Stimulated activated effector memory CD8-positive, alpha-beta T cell treated with anti-CD3 and anti-CD28 coated beads, Interleukin-12 subunit alpha, Interleukin-12 subunit beta, amount 100 ng/mL, for 72 hours (primary cell): ENCODE measurements at regions not wholly inside any gene's neighbourhood (a gene's known extent, or its start where the extent isn't known, plus 50 kb on each side); places are given as distances from the start of the nearest gene placed in this dataset.
"Not testable (repeated sequence)": the region's sequence is repeated elsewhere in the genome, so short reads cannot be mapped to it uniquely, and the experiment has no call there.

Experiments used
- ATAC-seq: fragments of 150-1000 bp; cut with Tn5 transposase; 2 replicates; pipeline ENCODE4 v1.10.0; 2021
- DNase-seq, 2 donors: peaks; one replicate each; pipeline ENCODE4 v3.0.0; 2021 to 2022; ENCODE audit warnings: low spot score in 2 of 2
- H3K27ac Mint-ChIP-seq: one replicate; pipeline ENCODE4 v1.8.0; 2022; ENCODE audit warnings: mild to moderate bottlenecking, mixed read lengths
- H3K36me3 Mint-ChIP-seq: one replicate; pipeline ENCODE4 v1.8.0; 2022; ENCODE audit warnings: mild to moderate bottlenecking, mixed read lengths
- H3K4me1 Mint-ChIP-seq: one replicate; pipeline ENCODE4 v1.8.0; 2022; ENCODE audit warnings: mixed read lengths
- H3K4me3 Mint-ChIP-seq: one replicate; pipeline ENCODE4 v1.8.0; 2022; ENCODE audit warnings: mild to moderate bottlenecking, mixed read lengths
- H3K9me3 Mint-ChIP-seq: one replicate; pipeline ENCODE4 v1.8.0; 2022; ENCODE audit warnings: mixed read lengths

DNA sequence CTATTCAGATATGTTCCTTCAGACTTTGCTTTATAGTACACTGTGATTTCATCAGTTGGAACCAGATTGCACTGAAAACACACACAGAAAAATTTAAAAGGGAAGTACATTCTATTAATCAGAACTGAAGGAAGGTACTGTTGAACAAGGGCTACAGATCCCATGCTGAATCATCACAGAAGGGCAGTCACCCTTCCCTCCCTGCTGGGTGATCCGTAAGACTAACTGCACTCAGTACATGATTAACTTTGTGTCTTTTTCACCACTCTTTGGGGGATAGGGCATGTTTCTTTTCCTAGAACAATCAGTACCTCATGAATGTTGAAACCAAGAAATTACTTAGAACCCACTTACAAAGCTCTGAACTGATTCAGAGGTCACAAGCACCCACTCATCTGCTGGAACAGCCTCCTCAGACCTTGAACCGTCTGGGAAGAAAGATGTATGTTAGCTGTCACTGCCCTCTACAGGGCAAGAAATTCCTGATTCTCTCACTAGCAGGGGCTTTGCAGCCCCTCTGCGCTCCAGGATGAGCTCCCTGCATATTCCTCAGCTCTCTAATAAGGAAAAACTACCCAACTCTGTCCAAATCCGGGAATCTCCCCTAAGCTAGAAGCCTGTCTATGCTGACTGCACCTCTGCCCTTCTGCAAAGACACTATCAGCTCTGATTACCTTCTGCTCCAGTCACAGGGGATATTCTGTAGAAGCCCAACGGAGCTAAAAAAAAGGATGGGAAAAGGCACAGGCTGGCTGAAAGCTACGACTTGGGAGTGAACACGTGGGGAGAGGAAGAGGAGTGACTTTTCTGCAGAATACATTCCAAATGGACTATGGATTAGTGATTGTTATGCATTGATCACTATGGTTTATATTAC lies 51.0 kb downstream of the IARS1 start:
- peaks cover 100% of the 10 kb centered on the region for H3K36me3 Mint-ChIP-seq
- no peak overlapping the region for H3K4me3 Mint-ChIP-seq
- H3K4me1 Mint-ChIP-seq, result no peaks in the 10 kb centered on the region
- ATAC-seq, result peak; percentile 34
- no peaks in the 10 kb centered on the region for H3K9me3 Mint-ChIP-seq
- H3K27ac Mint-ChIP-seq, result no peak overlapping the region
- DNase-seq, result no peak

GRCh38 chr9:92236915-92237314 lies 56.6 kb downstream of the IARS1 start:
- Mint-ChIP-seq H3K4me3 (no peak overlapping the region), H3K9me3 (no peaks in the 10 kb centered on the region), H3K36me3 (peaks cover 100% of the 10 kb centered on the region), H3K27ac (no peak overlapping the region), H3K4me1 (no peaks in the 10 kb centered on the region)
- ATAC-seq (no peak), DNase-seq (no peak)

GRCh38 chr9:92236465-92236864 lies 57.0 kb downstream of the IARS1 start:
- Mint-ChIP-seq H3K36me3 (peaks cover 100% of the 10 kb centered on the region), H3K27ac (no peak overlapping the region), H3K4me1 (no peaks in the 10 kb centered on the region), H3K4me3 (no peak overlapping the region), H3K9me3 (no peaks in the 10 kb centered on the region)
- DNase-seq (no peak), ATAC-seq (no peak)

DNA sequence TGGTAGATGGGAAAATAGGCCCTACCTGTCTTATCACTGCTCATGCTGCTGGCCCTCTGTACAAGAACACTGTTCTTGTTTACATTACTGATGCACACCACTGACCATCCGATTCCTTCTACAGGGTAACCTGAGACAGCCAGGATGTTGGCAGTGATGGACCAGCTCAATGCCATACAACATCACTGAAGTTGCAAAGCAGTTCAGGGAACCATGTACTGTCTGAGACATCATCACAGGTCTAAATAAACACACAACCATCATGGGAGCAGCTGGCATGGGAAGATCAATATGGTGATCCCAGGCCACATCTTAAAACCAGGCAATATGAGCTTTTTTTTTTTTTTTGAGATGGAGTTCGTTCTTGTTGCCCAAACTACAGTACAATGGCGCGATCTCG lies 59.0 kb downstream of the IARS1 start:
- Mint-ChIP-seq H3K27ac (no peak overlapping the region), H3K4me3 (no peak overlapping the region), H3K4me1 (no peaks in the 10 kb centered on the region), H3K36me3 (peaks cover 100% of the 10 kb centered on the region), H3K9me3 (no peaks in the 10 kb centered on the region)
- no peak for DNase-seq
- no peak for ATAC-seq

DNA sequence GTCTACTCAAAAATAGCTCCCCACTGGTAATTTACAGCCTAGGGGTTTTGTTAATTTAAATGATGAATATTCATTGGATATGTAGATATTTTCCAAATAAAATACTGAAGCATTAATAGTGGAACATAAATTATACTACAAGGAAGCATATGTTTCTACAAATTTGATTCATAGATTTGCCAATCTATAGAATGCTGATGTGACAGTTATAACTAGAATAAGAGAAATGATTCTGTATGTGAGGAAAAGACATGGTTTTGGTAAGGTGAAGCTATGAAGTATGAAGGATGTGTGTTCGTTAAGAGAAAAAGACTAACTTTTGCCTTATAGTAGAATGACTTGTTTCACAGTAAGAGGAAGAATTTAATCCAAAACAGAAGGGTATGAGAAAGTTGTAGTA lies 61.3 kb downstream of the IARS1 start:
- H3K4me3 Mint-ChIP-seq, result no peak overlapping the region
- H3K9me3 Mint-ChIP-seq, result peaks cover 2% of the 10 kb centered on the region
- no peak for ATAC-seq
- peaks cover 100% of the 10 kb centered on the region for H3K36me3 Mint-ChIP-seq
- DNase-seq, result no peak
- H3K4me1 Mint-ChIP-seq, result no peaks in the 10 kb centered on the region
- no peak overlapping the region for H3K27ac Mint-ChIP-seq

DNA sequence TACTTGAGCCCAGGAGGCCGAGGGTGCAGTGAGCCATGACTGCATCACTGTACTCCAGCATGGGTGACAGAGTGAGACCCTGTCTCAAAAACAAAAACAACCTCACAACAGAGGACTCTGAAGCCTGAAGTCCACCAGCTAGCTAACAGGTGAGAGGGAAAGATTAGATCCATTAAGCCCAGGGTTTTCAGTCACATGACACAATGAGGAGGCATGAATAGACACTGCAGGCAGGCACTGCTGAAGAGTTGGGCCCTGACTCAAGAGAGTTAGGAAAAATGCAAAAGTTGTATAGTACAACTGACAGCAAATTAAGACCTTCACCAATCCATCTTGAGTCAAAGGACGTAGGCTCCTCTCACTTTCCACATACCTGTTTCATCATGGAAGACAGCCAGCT lies 64.9 kb downstream of the IARS1 start:
- Mint-ChIP-seq H3K4me1 (no peaks in the 10 kb centered on the region), H3K27ac (no peak overlapping the region), H3K9me3 (peaks cover 2% of the 10 kb centered on the region), H3K4me3 (no peak overlapping the region), H3K36me3 (peaks cover 97% of the 10 kb centered on the region)
- DNase-seq (no peak), ATAC-seq (no peak)

GRCh38 chr9:92224177-92224576 lies 69.3 kb downstream of the IARS1 start:
- H3K36me3 Mint-ChIP-seq, result peaks cover 88% of the 10 kb centered on the region
- peak overlapping the region; percentile 9 for H3K27ac Mint-ChIP-seq
- ATAC-seq (no peak), DNase-seq (no peak)
- H3K4me1 Mint-ChIP-seq, result no peaks in the 10 kb centered on the region
- no peak overlapping the region for H3K4me3 Mint-ChIP-seq
- H3K9me3 Mint-ChIP-seq, result peaks cover 2% of the 10 kb centered on the region

- no peak for ATAC-seq
- Mint-ChIP-seq H3K9me3 (peaks cover 2% of the 10 kb centered on the region), H3K4me3 (no peak overlapping the region), H3K27ac (peak overlapping the region; percentile 9), H3K36me3 (peaks cover 88% of the 10 kb centered on the region), H3K4me1 (no peaks in the 10 kb centered on the region)
- DNase-seq, result no peak
Observed at GRCh38 chr9:92223758-92224157, 69.7 kb downstream of the IARS1 start.

GRCh38 chr9:92208693-92209524 lies 84.6 kb downstream of the IARS1 start:
- Mint-ChIP-seq H3K4me3 (no peak overlapping the region), H3K36me3 (peaks cover 68% of the 10 kb centered on the region), H3K4me1 (no peaks in the 10 kb centered on the region), H3K27ac (peak overlapping the region; percentile 53), H3K9me3 (no peaks in the 10 kb centered on the region)
- DNase-seq, result no peak
- no peak for ATAC-seq

- H3K27ac Mint-ChIP-seq, result no peak overlapping the region
Observed at GRCh38 chr9:92206488-92206887, 87.0 kb downstream of the IARS1 start.

GRCh38 chr9:92203887-92204286 lies 88.7 kb upstream of the SPTLC1 start:
- not testable (repeated sequence) for H3K4me3 Mint-ChIP-seq, ATAC-seq, DNase-seq, H3K4me1 Mint-ChIP-seq, H3K27ac Mint-ChIP-seq, H3K9me3 Mint-ChIP-seq
- peaks cover 18% of the 10 kb centered on the region for H3K36me3 Mint-ChIP-seq

More at GRCh38 chr9:92206488-92206887, 87.0 kb downstream of the IARS1 start:
- Mint-ChIP-seq H3K4me1 (no peaks in the 10 kb centered on the region), H3K9me3 (no peaks in the 10 kb centered on the region), H3K4me3 (no peak overlapping the region), H3K36me3 (peaks cover 44% of the 10 kb centered on the region)
- peak; percentile 55 for ATAC-seq
- no peak for DNase-seq

GRCh38 chr9:92198237-92198636 lies 83.0 kb upstream of the SPTLC1 start:
- not testable (repeated sequence) for H3K27ac Mint-ChIP-seq, DNase-seq, H3K4me1 Mint-ChIP-seq, ATAC-seq, H3K9me3 Mint-ChIP-seq, H3K4me3 Mint-ChIP-seq, H3K36me3 Mint-ChIP-seq

DNA sequence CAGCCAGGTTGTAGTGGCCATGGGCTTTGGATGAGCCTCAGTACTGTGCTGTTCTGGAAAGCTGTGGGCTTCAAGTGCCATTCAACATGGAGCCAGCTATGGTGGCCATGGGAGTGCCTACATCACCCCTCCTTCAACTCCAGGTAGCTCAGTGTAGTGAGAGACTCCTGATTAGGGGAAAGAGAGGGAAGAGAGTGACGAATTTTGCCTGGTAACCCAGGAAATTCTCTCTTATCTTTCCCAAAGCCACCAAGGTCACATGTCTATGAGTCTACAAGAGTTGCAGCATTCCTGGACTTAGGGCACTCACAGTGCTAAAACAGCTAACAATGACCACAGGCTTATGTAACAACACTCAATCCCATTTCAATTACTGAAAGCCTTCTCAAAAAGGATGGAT lies 81.7 kb upstream of the SPTLC1 start:
- Mint-ChIP-seq H3K36me3 (no peaks in the 10 kb centered on the region), H3K4me3 (no peak overlapping the region), H3K4me1 (no peaks in the 10 kb centered on the region), H3K27ac (no peak overlapping the region), H3K9me3 (peaks cover 4% of the 10 kb centered on the region)
- ATAC-seq, result no peak
- no peak for DNase-seq

- ATAC-seq, result no peak
- Mint-ChIP-seq H3K36me3 (no peaks in the 10 kb centered on the region), H3K27ac (no peak overlapping the region), H3K4me1 (no peaks in the 10 kb centered on the region), H3K9me3 (peaks cover 4% of the 10 kb centered on the region), H3K4me3 (no peak overlapping the region)
- DNase-seq, result no peak
Observed at GRCh38 chr9:92196400-92196799, 81.2 kb upstream of the SPTLC1 start.

DNA sequence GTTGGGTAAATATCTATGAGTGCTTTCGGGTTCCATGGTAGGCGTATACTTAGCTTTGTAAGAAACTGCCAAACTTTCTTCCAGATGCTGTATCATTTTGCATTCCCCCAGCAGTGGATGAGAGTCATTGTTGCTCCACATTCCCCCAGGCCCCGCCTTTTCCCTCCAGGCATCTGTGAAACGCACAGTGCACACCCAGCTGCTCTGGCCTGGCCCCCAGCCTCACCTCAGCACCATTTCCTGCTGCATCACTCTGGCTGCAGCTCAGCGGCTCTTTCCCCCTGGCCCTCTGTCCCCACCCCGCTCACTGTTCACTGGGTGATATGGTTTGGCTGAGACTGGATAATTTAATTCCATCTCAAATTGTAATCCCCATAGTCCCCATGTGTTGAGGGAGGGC lies 76.6 kb upstream of the SPTLC1 start:
- no peak overlapping the region for H3K27ac Mint-ChIP-seq
- no peak for ATAC-seq
- H3K4me3 Mint-ChIP-seq, result no peak overlapping the region
- peaks cover 7% of the 10 kb centered on the region for H3K4me1 Mint-ChIP-seq
- H3K36me3 Mint-ChIP-seq, result no peaks in the 10 kb centered on the region
- no peaks in the 10 kb centered on the region for H3K9me3 Mint-ChIP-seq
- DNase-seq, result peak in 1 of 2 donors; percentile 34

- no peak for ATAC-seq
- Mint-ChIP-seq H3K27ac (no peak overlapping the region), H3K4me3 (no peak overlapping the region), H3K36me3 (no peaks in the 10 kb centered on the region), H3K4me1 (peaks cover 7% of the 10 kb centered on the region), H3K9me3 (no peaks in the 10 kb centered on the region)
- DNase-seq, result no peak
Observed at GRCh38 chr9:92190536-92190790, 75.2 kb upstream of the SPTLC1 start.
